NK-92 treated with Interleukin-12 subunit alpha and Interleukin-12 subunit beta, amount 100 ng/mL, for 24 hours (cell line): ENCODE measurements at regions not wholly inside any gene's neighbourhood (a gene's known extent, or its start where the extent isn't known, plus 50 kb on each side); places are given as distances from the start of the nearest gene placed in this dataset.

Source experiments
- DNase-seq: peaks from one replicate; lab custom pipeline; 2025; lab: John Stamatoyannopoulos, UW

- DNase-seq, result no peak
Measured at GRCh38 chr1:30514137-30514654, 209.2 kb downstream of the MATN1 start.

- no peak for DNase-seq
Measured at GRCh38 chr1:30513396-30514136, 209.8 kb downstream of the MATN1 start.

- no peak for DNase-seq
Measured at GRCh38 chr1:30512914-30513265, 210.5 kb downstream of the MATN1 start.

DNA sequence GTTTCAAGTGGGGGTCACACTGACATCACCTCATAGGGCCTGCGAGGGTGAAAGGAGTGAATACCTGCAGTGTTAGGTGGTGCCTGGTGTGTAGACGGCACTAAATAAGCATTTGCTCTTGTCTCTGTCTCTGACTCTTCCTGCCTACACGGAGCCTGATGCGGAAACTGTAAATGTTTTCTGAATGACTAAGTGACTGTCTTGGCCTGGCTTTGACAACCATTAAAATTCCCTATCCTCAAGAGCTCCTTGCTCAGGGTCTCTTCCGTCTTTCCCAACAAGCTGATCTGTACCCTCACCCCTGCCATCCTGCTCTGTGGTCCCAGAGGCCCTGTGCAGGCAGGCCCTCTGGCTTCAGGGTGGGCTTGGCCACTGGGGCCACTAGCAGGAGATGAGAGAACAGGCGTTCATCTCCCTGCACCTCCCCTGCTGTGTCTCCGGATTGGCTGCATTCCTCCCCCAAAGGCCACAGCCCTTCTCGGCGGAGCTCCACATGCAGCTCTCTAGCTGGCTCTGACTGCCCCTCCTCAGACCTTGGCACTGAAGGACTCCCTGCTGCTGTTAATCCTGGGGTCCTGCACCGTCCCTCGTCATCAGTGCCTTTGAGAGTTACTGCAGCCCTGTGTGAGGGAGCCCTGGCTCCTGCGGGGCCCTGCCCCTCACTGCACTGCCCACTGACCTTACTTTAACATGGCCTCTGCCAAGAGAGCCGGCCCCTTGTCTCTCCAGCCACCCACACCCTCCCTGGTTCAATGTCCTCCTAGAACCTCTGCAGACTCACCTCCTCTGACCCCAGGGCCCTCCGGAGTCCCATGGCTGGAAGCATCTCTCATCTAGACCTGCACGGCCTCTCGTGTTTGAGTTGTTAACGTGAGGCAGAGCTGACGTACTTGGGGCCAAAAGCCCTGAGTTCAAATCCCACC lies 211.1 kb downstream of the MATN1 start:
- DNase-seq, result no peak

DNA sequence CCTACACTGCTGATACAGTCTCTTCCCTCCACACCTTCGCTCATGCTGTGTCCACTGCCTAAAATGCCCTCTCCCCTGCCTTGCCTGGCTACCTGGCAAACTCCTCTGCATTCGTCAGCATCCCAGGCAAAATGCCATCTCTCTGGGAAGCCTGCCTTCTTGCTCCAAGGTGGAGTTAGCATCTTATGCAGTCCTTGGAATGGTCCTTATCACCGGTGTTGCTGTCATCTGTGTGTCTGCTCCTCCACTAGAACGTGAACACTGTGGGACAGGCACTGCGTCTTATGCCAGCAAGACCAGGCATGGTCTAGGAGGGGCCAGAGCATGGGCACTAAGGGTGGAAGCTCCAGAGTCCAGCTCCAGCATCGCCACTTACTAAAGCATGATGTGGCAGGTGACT lies 211.8 kb downstream of the MATN1 start:
- DNase-seq, result no peak

GRCh38 chr1:30511106-30511505 lies 212.3 kb downstream of the MATN1 start:
- DNase-seq, result no peak

GRCh38 chr1:30509670-30510069 lies 213.7 kb downstream of the MATN1 start:
- no peak for DNase-seq

- DNase-seq, result no peak
Measured at GRCh38 chr1:30508611-30509010, 214.8 kb downstream of the MATN1 start.

DNA sequence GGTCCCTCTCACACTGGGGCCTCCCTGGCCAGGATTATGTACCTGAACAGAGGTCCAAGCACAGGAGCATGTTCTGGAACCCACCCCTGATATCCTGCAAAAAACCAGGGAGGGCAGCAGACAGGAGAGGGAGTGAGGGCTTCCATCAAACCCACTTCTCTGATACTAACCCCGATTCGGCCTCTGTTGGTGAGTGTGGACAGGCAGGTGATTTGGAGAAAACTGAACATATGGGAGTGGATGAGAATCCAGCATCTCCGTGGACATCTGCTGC lies 215.3 kb downstream of the MATN1 start:
- no peak for DNase-seq

GRCh38 chr1:30507401-30508174 lies 215.8 kb downstream of the MATN1 start:
- DNase-seq, result no peak

GRCh38 chr1:30507016-30507312 lies 216.4 kb downstream of the MATN1 start:
- no peak for DNase-seq

- DNase-seq, result no peak
Measured at GRCh38 chr1:30506291-30507015, 216.9 kb downstream of the MATN1 start.

DNA sequence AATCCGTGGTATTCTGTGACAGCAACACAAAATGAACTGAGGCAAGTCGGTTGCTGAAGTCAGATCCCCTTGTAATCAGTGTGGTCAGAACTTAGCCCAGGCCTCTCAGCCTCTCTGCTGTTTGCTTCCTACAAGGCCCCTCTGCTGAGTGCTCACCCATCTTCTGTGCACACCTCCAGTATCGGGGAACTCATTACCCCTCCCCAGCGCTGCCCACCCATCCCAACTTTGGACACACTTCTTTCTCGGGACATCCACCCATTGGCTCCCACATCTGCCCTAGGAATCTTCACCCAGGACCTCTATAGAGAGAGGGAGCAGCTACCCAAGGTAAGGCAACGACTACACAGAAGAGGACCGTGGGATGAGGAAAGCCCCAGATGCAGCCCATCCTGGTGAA lies 217.5 kb downstream of the MATN1 start:
- no peak for DNase-seq

DNA sequence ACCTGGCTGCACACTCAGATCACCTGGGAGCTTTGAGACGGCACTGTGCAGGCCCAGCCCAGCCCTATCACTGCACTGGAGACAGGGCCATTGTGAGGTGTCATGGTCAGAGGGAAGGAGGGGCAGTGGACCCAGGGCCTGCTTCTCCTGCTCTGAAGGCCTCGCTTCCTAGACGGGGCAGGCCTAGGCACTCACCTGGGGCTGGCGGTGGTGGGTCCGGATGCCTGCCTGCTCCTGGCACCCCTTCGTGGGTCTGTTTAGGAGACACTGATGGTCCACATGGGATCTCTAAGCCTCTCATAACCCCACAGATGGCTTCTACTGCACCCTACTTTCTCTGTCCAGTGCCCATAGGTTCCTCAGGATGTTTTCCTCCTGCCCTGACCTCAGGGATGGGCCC lies 230.9 kb downstream of the MATN1 start:
- DNase-seq, result no peak

GRCh38 chr1:30491831-30492230 lies 231.6 kb downstream of the MATN1 start:
- DNase-seq, result no peak

DNA sequence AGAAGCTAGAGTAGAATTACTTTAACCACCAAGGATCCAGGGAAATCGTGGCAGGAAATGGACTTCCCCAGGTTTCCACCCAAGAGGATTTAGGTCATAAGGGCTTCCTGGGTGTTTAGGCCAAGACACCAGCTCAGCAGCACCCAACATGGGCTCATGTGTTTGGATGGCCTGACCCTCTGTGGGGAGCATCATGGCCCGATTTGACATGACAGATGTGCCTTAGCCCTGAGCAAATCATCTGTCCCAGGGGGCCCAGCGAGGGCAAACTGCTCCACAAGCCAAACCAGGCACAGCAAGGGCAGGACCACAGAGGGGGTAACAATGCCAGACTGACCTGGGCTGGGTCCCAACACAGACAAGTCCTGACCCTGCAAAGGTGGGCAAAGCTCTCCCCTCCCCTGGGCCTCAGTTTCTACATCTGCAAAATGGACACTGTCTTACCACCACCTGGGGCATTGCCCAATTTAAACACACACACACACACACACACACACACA lies 232.8 kb downstream of the MATN1 start:
- DNase-seq, result no peak

DNA sequence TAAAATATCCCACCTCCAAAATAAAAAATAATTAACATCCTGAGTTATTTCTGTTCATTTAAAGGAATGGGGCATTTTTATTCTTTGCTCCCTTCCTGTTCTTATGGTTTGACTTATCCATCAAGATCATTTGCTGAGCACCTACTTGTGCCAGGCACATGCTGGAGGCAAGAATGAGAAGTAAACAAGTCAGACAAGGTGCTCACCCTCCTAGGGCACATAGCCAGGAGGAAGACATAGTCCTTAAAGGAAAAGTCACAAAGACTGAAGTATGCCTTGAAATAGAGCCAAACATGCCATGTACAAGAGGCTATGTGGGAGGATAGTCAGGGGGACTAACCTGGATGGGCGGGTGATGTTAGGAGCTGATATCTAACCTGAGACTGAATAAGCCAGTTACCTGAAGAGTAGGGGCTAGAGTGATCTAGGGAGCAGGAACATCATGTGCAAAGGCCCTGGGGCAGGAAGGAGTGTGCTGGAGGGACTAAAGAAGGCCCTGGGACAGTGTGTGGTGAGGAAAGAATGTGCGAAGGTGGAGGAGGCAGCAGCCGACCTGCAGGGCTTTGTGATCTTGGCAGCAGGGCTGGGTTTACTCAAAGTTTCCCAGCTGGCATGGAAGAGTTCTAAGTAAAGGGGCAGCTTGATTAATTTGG lies 233.5 kb downstream of the MATN1 start:
- no peak for DNase-seq

DNA sequence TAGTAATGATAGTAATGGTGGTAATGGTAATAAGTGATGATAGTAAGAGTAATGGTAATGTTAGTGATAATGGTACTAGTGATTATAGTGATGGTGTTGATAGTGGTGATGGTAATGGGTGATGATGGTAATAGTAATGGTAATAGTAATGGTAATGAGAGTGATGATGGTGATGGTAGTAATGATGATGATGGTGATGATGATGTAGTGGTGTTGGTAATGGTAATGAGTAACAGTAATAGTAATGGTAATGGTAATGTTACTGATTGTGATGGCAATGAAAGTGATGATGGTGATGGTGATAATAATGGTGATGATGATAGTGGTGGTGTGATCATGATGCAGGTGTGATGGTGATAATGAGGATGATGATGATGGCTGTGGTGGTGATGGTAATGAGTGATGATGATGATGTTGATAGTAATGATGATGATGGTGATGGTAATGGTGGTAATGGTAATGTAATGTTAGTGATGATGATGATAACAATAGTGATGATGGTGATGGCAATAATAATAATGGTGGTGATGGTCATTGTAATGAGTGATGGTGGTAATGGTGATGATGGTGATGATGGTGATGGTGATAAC lies 235.0 kb downstream of the MATN1 start:
- DNase-seq, result no peak

DNA sequence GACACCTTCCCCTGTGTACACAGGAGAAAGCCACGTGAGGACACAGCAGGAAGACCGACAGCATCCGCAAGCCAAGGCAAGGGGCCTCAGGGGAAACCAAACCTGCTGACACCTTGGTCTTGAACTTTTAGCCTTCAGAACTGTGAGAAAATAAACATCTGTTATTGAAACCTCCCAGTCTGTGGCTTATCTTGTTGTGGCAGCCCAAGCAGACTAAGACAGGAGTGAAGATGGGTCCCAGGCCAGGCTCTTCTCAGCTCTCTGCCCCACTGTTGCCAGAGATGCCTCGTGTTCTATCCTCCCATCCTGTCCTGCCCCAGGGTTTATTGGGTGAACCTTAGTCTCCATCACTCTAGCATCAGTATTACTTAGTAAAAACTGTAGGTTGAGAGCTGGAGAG lies 236.3 kb downstream of the MATN1 start:
- DNase-seq, result no peak

- DNase-seq, result no peak
Measured at GRCh38 chr1:30485072-30485471, 238.3 kb downstream of the MATN1 start.

DNA sequence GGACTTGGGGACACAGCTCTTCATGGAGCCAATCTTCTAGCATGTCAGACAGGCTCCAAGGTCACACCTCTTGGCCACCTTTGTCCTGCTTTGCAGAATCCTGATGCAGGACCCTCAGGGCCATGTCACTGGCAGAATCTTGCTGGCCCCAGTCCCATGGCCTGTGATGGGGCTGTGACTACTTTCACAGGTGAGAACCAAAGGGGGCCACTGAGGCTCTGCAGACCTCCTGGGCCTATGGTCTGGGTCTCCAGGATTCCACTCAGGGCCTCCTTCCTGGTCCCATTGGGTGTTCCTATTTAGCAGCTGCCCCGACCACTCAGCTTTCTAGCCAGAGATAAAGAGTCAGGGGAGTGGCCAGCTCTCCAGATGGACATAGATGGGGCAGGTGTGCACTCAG lies 238.7 kb downstream of the MATN1 start:
- no peak for DNase-seq
